Loucy (cell line): ENCODE measurements at regions not wholly inside any gene's neighbourhood (a gene's known extent, or its start where the extent isn't known, plus 50 kb on each side); places are given as distances from the start of the nearest gene placed in this dataset.

Experiments
- CTCF ChIP-seq: fragments of 200-600 bp; sonication (generic); conservative IDR thresholded peaks from 2 replicates; pipeline ENCODE4 v1.5.1; 2014; ENCODE audit warnings: mild to moderate bottlenecking, antibody characterized with exemption, low read length
- EZH2phosphoT487 ChIP-seq: fragments of 200-600 bp; IDR thresholded peaks from 2 replicates; pipeline ENCODE4 v1.6.1; 2018; ENCODE audit warnings: antibody characterized with exemption, mild to moderate bottlenecking, moderate library complexity, borderline replicate concordance

GRCh38 chr16:87138316-87138715 lies 178.9 kb downstream of the C16orf95 start:
- TF ChIP-seq CTCF (no peak), EZH2phosphoT487 (no peak)
